Stimulated activated CD4-positive, alpha-beta T cell treated with anti-CD3 and anti-CD28 coated beads, TNF-alpha, amount 100 ng/mL, for 4 hours (primary cell): ENCODE measurements at regions not wholly inside any gene's neighbourhood (a gene's known extent, or its start where the extent isn't known, plus 50 kb on each side); places are given as distances from the start of the nearest gene placed in this dataset.

Source experiments
- DNase-seq, 3 experiments: peaks; one replicate each; pipeline ENCODE4 v3.0.0-alpha.2; 2020; ENCODE audit warnings: low read depth in 3 of 3

GRCh38 chr5:39517800-39518199 lies 93.0 kb upstream of the DAB2 start:
- no peak for DNase-seq

GRCh38 chr5:39515881-39516280 lies 91.1 kb upstream of the DAB2 start:
- no peak for DNase-seq

- DNase-seq = no peak
Observed at GRCh38 chr5:39513236-39513635, 88.5 kb upstream of the DAB2 start.

DNA sequence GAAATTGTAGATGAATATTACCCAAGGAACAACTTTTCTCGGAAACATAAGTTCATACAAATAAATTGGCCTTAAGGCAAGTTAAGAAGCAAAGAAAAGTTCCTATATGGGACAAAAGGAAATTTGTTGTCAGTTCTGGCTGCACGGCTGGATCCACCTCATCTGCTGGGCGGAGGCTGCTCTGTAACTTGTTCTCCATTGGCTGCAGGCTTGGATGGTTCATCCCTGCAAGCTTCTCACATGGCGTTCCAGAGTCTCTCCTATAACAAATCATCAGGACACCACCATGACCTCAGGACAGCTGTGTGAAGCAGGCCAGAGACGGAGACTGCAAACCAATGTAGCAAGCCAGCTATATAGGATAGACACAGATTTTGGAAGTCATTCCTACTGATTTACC lies 81.4 kb upstream of the DAB2 start:
- no peak for DNase-seq

GRCh38 chr5:39505791-39506190 lies 81.0 kb upstream of the DAB2 start:
- no peak for DNase-seq

DNA sequence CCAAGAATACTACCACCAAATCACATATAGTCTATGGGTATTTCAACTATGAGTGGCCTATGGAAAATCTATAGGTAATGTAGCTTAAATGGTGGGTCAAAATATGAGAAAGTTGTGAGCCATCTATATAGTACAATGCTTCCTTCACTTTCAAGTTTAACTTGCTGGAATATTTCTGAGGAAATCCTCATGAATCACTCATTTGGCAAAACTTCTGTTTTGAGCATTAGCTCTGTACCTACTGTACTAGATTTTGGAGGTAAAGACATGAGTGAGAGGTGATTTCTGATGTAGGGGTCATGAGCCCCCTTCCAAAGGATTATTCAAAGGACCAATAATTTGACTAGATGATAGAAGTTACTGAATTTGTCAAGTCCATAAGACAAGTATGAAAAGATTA lies 80.6 kb upstream of the DAB2 start:
- no peak for DNase-seq

- DNase-seq = no peak
Observed at GRCh38 chr5:39503155-39503554, 78.4 kb upstream of the DAB2 start.

DNA sequence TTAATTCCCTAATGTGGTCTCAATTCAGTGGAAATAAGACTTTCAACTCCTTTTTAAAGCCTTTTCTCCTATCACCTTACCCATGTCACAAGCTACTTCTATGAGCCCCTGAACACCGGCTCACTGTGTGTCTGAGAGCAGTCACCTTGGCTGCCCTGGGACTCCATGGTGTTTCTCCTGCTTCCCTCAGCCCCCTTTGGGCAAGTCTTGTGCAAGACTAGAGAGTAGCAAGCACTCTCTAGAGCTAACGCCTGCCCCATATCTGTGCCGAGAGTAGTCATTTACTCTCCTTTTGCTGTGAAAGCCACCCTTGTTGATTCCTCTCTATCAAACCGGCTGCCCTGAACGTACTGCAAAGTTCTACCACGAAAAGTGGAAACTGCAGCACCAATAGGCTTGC lies 77.9 kb upstream of the DAB2 start:
- no peak for DNase-seq

- DNase-seq = no peak
Observed at GRCh38 chr5:39501397-39501796, 76.6 kb upstream of the DAB2 start.

DNA sequence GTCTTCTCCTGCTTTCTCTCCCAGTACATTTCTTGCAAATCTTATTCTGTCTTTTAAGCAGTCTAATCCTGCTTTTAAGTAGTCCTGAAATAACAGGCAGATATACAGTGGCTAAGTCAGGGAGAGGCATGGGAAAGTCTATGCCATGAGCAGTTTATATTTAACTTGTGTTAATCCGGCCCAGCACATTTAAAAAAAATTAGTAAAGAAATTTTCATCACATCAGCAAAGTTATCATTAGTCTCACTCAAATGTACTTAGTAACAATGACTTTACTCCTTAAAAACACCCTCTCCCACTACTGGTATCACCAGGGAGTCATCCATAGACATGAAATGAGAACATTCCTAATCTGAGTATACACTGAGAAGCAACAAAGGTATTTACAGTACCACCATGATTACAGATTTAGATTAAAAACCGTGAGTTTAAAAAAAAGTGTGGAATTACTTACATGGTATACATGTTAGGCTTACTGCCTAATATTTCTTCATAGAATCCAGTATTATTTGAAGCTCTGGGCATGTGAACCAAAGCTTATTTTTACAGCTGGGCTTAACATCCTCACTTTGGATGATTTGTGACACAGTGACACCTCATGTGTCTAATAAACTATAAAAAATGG lies 75.9 kb upstream of the DAB2 start:
- no peak for DNase-seq

GRCh38 chr5:39498278-39498952 lies 73.6 kb upstream of the DAB2 start:
- DNase-seq = no peak

DNA sequence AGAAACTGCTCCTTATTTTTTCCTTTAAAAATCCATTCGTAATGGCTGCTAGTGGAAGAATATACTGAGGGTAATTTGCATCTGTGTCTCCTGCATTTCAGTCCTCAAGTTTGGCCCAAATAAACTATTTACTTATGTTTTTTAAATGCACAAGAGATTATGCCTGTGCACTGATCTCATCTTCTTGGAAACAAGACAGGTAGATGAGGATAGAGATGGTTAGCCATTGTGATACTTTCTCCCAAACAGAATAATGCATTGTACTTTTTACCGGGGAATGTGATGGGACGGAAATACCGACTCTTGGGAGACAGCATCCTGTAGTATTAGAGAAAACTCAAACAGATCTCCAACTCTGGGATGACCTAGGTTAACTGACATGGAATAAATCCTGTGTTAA lies 72.5 kb upstream of the DAB2 start:
- no peak for DNase-seq

- no peak for DNase-seq
Observed at GRCh38 chr5:39495227-39495626, 70.4 kb upstream of the DAB2 start.

- DNase-seq = no peak
Observed at GRCh38 chr5:39494534-39494933, 69.8 kb upstream of the DAB2 start.

- no peak for DNase-seq
Observed at GRCh38 chr5:39494107-39494510, 69.3 kb upstream of the DAB2 start.

- DNase-seq = no peak
Observed at GRCh38 chr5:39491210-39491609, 66.4 kb upstream of the DAB2 start.

GRCh38 chr5:39489263-39489662 lies 64.5 kb upstream of the DAB2 start:
- no peak for DNase-seq

DNA sequence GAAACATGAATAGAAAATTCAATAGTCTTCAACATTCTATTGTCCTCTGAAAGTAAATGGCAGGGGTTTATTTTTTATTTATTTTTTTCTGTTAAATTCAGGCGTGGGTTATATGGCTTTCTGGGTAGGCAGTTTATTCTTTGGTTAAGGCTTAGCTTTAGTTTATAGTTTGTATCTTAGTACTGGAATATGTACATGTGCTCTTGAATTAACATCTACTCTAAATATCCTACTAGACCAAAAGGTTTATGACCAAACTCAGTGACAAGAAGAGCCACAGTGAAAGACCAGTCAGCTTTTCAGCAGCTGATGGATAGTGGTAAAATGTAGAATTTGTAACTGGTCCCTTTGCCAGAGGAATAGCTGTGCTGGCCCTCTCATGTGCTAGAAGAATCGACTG lies 62.0 kb upstream of the DAB2 start:
- DNase-seq = no peak

DNA sequence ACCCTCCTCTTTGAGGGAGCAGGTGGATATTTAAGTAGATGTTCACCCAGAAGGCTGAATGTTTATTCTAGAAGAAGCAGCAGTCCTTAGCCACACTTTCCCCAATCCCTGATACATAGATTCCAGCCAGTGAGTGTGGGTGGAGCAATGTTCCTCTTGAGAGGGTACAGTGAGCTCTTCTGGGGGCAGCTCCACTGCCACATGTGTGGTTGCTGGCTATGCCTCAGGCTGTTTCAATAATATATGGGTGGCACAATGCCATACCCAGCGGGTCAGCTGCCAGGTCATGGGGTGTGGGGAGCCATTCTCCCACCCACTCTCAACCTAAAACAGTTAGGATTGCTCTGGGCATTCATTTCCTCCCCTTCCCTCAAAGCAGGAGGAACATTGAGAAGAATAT lies 61.6 kb upstream of the DAB2 start:
- no peak for DNase-seq

DNA sequence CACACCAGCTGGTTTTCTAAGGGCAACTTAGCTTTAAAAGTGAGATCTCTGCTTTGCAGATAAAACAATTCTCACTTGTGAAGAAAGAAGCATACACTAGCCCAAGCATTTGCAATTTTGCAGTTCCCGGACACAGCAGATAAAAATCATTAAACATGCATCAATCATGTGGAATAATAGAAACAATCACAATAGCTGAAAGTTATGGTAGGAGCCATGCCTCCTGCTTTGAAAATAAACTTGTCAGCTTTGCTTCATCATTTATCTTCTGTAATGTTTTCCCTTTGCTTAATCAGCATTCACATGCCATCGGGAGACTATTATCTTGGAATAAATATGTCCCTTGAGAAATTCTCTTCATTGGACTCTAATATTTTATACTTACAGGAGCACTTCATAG lies 60.3 kb upstream of the DAB2 start:
- no peak for DNase-seq

- DNase-seq = no peak
Observed at GRCh38 chr5:39484673-39485072, 59.9 kb upstream of the DAB2 start.

DNA sequence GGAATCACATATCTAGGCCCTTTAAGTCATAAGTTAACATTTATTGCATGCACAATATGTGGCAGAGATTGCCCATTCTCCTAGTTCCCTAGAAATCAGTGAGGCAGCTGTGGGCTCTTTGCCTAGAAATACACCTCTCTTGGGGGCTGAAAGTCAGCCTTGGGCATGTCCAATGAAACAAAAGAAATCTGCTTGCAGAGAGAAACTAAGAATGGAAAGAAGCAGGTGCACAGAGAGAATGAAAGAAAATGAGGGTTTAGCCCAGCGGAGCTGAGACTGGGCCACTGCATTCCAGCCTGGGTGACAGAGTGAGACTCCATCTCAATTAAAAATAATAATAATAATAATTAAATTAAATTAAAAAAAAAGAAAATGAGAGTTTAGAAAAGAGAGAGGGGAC lies 57.3 kb upstream of the DAB2 start:
- DNase-seq = no peak

DNA sequence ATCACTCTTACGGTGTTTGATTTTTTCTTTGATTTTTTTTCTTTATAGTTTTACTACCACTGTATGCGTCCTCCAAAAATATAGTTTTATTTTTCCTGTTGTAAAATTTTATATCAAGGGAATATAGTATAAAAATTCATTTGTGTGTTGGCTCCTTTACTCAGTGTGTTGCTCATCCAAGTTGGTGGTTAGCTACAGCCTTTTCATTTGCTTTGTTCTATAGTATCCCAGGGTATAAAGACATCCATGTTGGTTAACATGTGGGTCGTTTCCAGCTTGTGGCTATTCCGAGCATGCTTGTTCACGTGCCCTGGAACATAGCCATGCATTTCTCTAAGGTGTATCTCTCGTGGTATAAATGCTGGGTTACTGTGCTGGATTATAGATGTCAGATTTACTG lies 54.8 kb upstream of the DAB2 start:
- DNase-seq = no peak

DNA sequence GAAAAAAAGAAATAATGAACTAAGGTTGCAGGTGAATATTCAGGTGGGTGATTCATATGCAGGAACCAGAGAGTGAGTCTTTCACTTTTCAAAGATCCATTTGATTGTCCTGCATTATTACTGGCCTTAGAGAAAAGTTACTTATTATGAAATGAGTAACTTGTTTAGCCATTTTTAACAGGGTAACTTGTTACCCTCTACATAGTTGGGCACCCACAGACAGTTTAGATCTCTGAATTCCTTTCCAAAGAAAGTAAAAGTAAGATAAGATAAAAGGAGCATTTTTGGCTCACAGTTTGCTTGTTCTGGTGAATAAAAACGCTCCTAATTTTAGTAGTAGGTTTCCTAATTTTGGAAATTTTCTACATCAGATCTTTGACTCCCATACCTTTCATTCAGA lies 54.1 kb upstream of the DAB2 start:
- DNase-seq = no peak
